ENCODE measurements at regions not wholly inside any gene's neighbourhood (a gene's known extent, or its start where the extent isn't known, plus 50 kb on each side); places are given as distances from the start of the nearest gene placed in this dataset.

DNA sequence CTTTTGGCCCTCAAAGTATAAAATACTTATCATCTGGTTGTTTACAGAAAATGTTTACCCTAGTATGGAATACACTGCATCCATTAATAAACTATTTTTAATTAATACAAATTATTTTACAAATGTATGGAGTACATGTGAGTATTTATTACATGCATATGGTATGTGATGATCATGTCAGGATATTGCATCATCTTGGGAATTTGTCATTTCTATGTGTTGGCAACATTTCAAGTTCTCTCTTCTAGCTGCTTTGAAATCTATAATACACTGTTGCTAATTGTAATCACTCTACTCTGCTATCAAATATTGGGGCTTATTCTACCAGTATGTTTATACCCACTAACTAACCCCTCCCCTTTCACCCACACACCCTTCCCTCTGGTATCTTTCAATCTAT lies 103.9 kb upstream of the THSD7A start:
- TF ChIP-seq POLR2A (IDR thresholded peaks at IDR 0.05), result no peak
- TF ChIP-seq, protein P1, sequence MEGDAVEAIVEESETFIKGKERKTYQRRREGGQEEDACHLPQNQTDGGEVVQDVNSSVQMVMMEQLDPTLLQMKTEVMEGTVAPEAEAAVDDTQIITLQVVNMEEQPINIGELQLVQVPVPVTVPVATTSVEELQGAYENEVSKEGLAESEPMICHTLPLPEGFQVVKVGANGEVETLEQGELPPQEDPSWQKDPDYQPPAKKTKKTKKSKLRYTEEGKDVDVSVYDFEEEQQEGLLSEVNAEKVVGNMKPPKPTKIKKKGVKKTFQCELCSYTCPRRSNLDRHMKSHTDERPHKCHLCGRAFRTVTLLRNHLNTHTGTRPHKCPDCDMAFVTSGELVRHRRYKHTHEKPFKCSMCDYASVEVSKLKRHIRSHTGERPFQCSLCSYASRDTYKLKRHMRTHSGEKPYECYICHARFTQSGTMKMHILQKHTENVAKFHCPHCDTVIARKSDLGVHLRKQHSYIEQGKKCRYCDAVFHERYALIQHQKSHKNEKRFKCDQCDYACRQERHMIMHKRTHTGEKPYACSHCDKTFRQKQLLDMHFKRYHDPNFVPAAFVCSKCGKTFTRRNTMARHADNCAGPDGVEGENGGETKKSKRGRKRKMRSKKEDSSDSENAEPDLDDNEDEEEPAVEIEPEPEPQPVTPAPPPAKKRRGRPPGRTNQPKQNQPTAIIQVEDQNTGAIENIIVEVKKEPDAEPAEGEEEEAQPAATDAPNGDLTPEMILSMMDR (IDR thresholded peaks at IDR 0.05), result no peak

All from adrenal gland (tissue), 5 donors.